Glutamatergic neuron (in vitro differentiated cells): ENCODE measurements at regions not wholly inside any gene's neighbourhood (a gene's known extent, or its start where the extent isn't known, plus 50 kb on each side); places are given as distances from the start of the nearest gene placed in this dataset.

Experiments used
- DNase-seq: peaks from one replicate; pipeline ENCODE4 v3.0.0; 2022
- H3K27ac Mint-ChIP-seq: one replicate; pipeline ENCODE4 v1.8.0; 2020; ENCODE audit warnings: mild to moderate bottlenecking, mixed read lengths, inconsistent platforms; ENCODE audit not compliant: unreplicated experiment
- H3K27me3 Mint-ChIP-seq: one replicate; pipeline ENCODE4 v1.8.0; 2020; ENCODE audit warnings: mild to moderate bottlenecking, moderate library complexity, mixed read lengths, inconsistent platforms; ENCODE audit not compliant: unreplicated experiment
- H3K36me3 Mint-ChIP-seq: one replicate; pipeline ENCODE4 v1.8.0; 2020; ENCODE audit warnings: mild to moderate bottlenecking, mixed read lengths, inconsistent platforms; ENCODE audit not compliant: unreplicated experiment
- H3K4me1 Mint-ChIP-seq: one replicate; pipeline ENCODE4 v1.8.0; 2020; ENCODE audit warnings: mild to moderate bottlenecking, low read depth, mixed read lengths, inconsistent platforms; ENCODE audit not compliant: unreplicated experiment
- H3K4me3 Mint-ChIP-seq: one replicate; pipeline ENCODE4 v1.8.0; 2020; ENCODE audit warnings: mild to moderate bottlenecking, mixed read lengths, inconsistent platforms; ENCODE audit not compliant: unreplicated experiment
- H3K9me3 Mint-ChIP-seq: one replicate; pipeline ENCODE4 v1.8.0; 2020; ENCODE audit warnings: mild to moderate bottlenecking, moderate library complexity, mixed read lengths, inconsistent platforms; ENCODE audit not compliant: unreplicated experiment
- TF ChIP-seq, protein P1 (sequence below): fragments of 200-600 bp; sonication (generic); IDR thresholded peaks from one replicate; pipeline ENCODE4 v1.5.0; 2021; ENCODE audit not compliant: partially characterized antibody, unreplicated experiment

GRCh38 chr1:98304888-98305287 is 356.6 kb upstream of the SNX7 start:
- Mint-ChIP-seq H3K4me3 (no peak overlapping the region), H3K9me3 (no peaks in the 10 kb centered on the region), H3K27me3 (no peaks in the 10 kb centered on the region), H3K36me3 (no peaks in the 10 kb centered on the region), H3K4me1 (peaks cover 2% of the 10 kb centered on the region), H3K27ac (no peak overlapping the region)
- no peak for DNase-seq
- TF ChIP-seq, protein P1, sequence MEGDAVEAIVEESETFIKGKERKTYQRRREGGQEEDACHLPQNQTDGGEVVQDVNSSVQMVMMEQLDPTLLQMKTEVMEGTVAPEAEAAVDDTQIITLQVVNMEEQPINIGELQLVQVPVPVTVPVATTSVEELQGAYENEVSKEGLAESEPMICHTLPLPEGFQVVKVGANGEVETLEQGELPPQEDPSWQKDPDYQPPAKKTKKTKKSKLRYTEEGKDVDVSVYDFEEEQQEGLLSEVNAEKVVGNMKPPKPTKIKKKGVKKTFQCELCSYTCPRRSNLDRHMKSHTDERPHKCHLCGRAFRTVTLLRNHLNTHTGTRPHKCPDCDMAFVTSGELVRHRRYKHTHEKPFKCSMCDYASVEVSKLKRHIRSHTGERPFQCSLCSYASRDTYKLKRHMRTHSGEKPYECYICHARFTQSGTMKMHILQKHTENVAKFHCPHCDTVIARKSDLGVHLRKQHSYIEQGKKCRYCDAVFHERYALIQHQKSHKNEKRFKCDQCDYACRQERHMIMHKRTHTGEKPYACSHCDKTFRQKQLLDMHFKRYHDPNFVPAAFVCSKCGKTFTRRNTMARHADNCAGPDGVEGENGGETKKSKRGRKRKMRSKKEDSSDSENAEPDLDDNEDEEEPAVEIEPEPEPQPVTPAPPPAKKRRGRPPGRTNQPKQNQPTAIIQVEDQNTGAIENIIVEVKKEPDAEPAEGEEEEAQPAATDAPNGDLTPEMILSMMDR: no peak

DNA sequence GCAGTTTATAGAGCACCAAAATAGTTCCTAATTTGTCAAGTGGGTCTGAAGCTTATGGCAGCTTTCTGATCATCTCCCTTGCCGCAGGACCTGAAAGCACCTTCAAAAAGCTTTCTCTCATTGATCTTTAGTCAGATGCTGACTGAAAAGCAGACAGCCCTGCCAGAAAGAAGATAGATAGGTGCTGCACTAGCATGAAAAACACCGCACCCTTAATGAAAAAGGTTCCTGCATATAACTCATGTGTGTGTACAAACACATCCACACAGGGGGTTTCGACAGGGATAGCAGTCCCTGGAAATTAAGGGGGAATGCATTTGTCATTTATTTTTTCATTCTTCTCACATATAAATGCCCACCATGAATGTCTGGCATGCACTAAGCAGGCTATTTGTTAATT is 361.7 kb upstream of the SNX7 start:
- H3K4me3 Mint-ChIP-seq: no peak overlapping the region
- no peaks in the 10 kb centered on the region for H3K27me3 Mint-ChIP-seq
- TF ChIP-seq, protein P1: no peak
- H3K9me3 Mint-ChIP-seq: no peaks in the 10 kb centered on the region
- H3K36me3 Mint-ChIP-seq: no peaks in the 10 kb centered on the region
- H3K27ac Mint-ChIP-seq: no peak overlapping the region
- DNase-seq: no peak
- peaks cover 7% of the 10 kb centered on the region for H3K4me1 Mint-ChIP-seq

DNA sequence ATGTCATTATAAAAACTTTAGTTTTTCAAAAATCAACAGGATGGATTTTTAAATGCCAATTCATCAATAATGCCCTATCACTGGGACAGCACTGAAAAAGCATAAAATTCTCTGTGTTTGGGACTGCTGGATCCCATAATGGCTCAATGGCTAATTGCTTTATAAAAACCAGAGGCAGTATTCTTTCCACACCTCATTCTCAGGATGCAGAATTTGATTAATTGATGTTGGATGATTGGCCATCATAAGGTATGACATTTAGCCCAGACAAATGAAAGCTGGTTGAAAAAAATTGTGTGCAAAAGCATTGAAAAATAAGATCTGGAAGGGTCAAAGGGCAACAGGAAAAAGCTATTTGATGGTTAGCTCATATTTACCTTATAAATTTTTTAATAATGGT is 362.2 kb upstream of the SNX7 start:
- no peaks in the 10 kb centered on the region for H3K36me3 Mint-ChIP-seq
- TF ChIP-seq, protein P1: no peak
- DNase-seq: no peak
- peaks cover 7% of the 10 kb centered on the region for H3K4me1 Mint-ChIP-seq
- H3K4me3 Mint-ChIP-seq: no peak overlapping the region
- no peak overlapping the region for H3K27ac Mint-ChIP-seq
- H3K9me3 Mint-ChIP-seq: no peaks in the 10 kb centered on the region
- no peaks in the 10 kb centered on the region for H3K27me3 Mint-ChIP-seq

DNA sequence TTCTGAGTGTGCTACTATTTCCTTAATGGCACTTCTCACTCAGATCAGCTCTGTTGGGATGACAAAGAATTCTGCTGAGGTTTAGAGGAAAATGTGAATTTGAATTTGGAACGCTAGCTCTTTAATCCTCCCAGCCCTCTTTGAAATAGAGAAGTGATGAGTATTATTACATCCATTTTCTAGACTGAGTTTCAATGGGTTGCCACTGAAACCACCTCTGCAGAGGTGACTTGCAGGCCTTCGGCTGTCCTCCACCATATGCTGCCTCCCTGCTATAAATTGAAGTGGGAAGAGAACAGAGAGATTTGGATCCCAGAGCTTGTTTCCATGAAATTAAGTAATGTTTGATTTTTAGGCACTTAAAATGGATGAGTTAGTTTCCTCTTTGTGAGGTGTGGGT is 363.2 kb upstream of the SNX7 start:
- no peak overlapping the region for H3K27ac Mint-ChIP-seq
- H3K36me3 Mint-ChIP-seq: no peaks in the 10 kb centered on the region
- H3K27me3 Mint-ChIP-seq: no peaks in the 10 kb centered on the region

GRCh38 chr1:98296681-98297080 is 364.8 kb upstream of the SNX7 start:
- H3K9me3 Mint-ChIP-seq: no peaks in the 10 kb centered on the region
- H3K27ac Mint-ChIP-seq: no peak overlapping the region
- DNase-seq: no peak
- no peaks in the 10 kb centered on the region for H3K36me3 Mint-ChIP-seq
- no peaks in the 10 kb centered on the region for H3K27me3 Mint-ChIP-seq
- TF ChIP-seq, protein P1: no peak
- H3K4me3 Mint-ChIP-seq: no peak overlapping the region
- peaks cover 7% of the 10 kb centered on the region for H3K4me1 Mint-ChIP-seq

More for the DNA sequence above, 363.2 kb upstream of the SNX7 start:
- DNase-seq: no peak
- H3K4me1 Mint-ChIP-seq: peaks cover 7% of the 10 kb centered on the region
- TF ChIP-seq, protein P1: no peak
- no peak overlapping the region for H3K4me3 Mint-ChIP-seq
- H3K9me3 Mint-ChIP-seq: no peaks in the 10 kb centered on the region
